B cell (primary cell): ENCODE measurements at regions not wholly inside any gene's neighbourhood (a gene's known extent, or its start where the extent isn't known, plus 50 kb on each side); places are given as distances from the start of the nearest gene placed in this dataset.

ENCODE experiments used
- CTCF ChIP-seq: fragments of 200-600 bp; IDR thresholded peaks from one replicate; pipeline ENCODE4 v1.8.0; 2022; ENCODE audit warnings: antibody characterized with exemption, mild to moderate bottlenecking
- EZH2 ChIP-seq: IDR thresholded peaks from 2 replicates; pipeline ENCODE4 v1.6.1; 2012; ENCODE audit warnings: borderline replicate concordance, low read depth, mild to moderate bottlenecking, moderate library complexity, low read length; ENCODE audit not compliant: insufficient read depth, poor library complexity, severe bottlenecking

GRCh38 chr13:62088165-62088564 is 672.5 kb upstream of the PCDH20 start:
- TF ChIP-seq CTCF (no peak), EZH2 (no peak)
